ENCODE measurements at regions not wholly inside any gene's neighbourhood (a gene's known extent, or its start where the extent isn't known, plus 50 kb on each side); places are given as distances from the start of the nearest gene placed in this dataset.

GRCh38 chr12:124464062-124464461, 103.3 kb downstream of the NCOR2 start:
- dilution Hi-C loops (cut with HindIII; ENCODE audit: low sequenced_read_pairs, unreplicated experiment): no loop called here

More at GRCh38 chr12:124464062-124464461, 103.3 kb downstream of the NCOR2 start:
- CTCF ChIA-PET: interaction anchor here (0.6 kb wide), 1 partner anchor 422 kb away, joined by 3 read pairs; no protein-coding TSS in a partner anchor
- Histone ChIP-seq H2AK9ac (replicated peaks; ENCODE audit: low read depth, low read length, poor library complexity) (no peak overlapping the region), H2AK5ac (ENCODE audit: low read depth, low read length) (no peak overlapping the region), H3K4ac (ENCODE audit: low read depth, low read length) (no peak overlapping the region), H2BK20ac (ENCODE audit: low read depth, low read length) (no peak overlapping the region), H3K27ac (ENCODE audit: insufficient read depth, low read length) (no peak overlapping the region), H3K9ac (ENCODE audit: low read depth, low read length) (no peak overlapping the region), H3K9me3 (ENCODE audit: control insufficient read depth, insufficient read depth, low read length) (peaks cover 12% of the 10 kb centered on the region), H2BK15ac (ENCODE audit: low read depth, low read length) (no peak overlapping the region), H3K79me1 (ENCODE audit: low read depth in 1 of 2, low read length in 2 of 2) (peaks cover 30 to 72% of the 10 kb centered on the region in 2 experiments), H2BK120ac (ENCODE audit: low read depth, low read length) (no peak overlapping the region), H3K18ac (ENCODE audit: low read depth, low read length) (no peak overlapping the region), H4K91ac (ENCODE audit: insufficient read depth, low read depth, low read length) (no peak overlapping the region), H3K4me3 (ENCODE audit: insufficient read depth, low read depth, low read length) (no peak overlapping the region), H3K23ac (ENCODE audit: low read depth, low read length) (no peak overlapping the region), H4K20me1 (ENCODE audit: insufficient read depth, low read length) (peaks cover 17% of the 10 kb centered on the region), H3K36me3 (ENCODE audit: control insufficient read depth, insufficient read depth, low read length) (peaks cover 58% of the 10 kb centered on the region), H4K8ac (ENCODE audit: low read depth in 2 of 2, low read length in 2 of 2) (no peak overlapping the region), H3K14ac (replicated peaks; ENCODE audit: low read depth, low read length) (no peak overlapping the region), H2BK5ac (ENCODE audit: low read depth, low read length, poor library complexity, severe bottlenecking) (no peak overlapping the region), H3K9me1 (ENCODE audit: insufficient read depth, low read length) (peaks cover 16% of the 10 kb centered on the region), H3K56ac (ENCODE audit: extremely low read depth, insufficient read depth, low read length) (no peak overlapping the region), H3K4me1 (ENCODE audit: control insufficient read depth, insufficient read depth, low read length) (no peaks in the 10 kb centered on the region), H3K4me2 (ENCODE audit: low read depth, low read length) (no peak overlapping the region), H4K5ac (ENCODE audit: low read depth, low read length) (no peak overlapping the region), H3K27me3 (ENCODE audit: control insufficient read depth, insufficient read depth, low read length) (no peaks in the 10 kb centered on the region), H2AFZ (replicated peaks; ENCODE audit: low read length, poor library complexity) (no peak overlapping the region)
- in situ Hi-C loops (cut with MboI; ENCODE audit: low sequenced_read_pairs) (no loop called here), intact Hi-C loops (cut with micrococcal nuclease) (no loop called here)
- ATAC-seq (ENCODE audit: low read depth): peak; percentile 52
- DNase-seq: peak; percentile 23
- TF ChIP-seq BHLHE40 (IDR thresholded peaks at IDR 0.05; ENCODE audit: low read depth, low read length): no peak
- TF ChIP-seq MAZ (IDR thresholded peaks at IDR 0.05; ENCODE audit: borderline replicate concordance, low read depth, low read length): no peak
- TF ChIP-seq FOS (IDR thresholded peaks at IDR 0.05; ENCODE audit: low read depth, low read length): no peak
- no peak for TF ChIP-seq RCOR1 (IDR thresholded peaks at IDR 0.05; ENCODE audit: insufficient replicate concordance, low read length)
- TF ChIP-seq CEBPB (IDR thresholded peaks at IDR 0.05; ENCODE audit: low read depth, low read length): no peak
- no peak for TF ChIP-seq CHD1 (IDR thresholded peaks at IDR 0.05; ENCODE audit: low read depth, low read length)
- TF ChIP-seq ELK1 (IDR thresholded peaks at IDR 0.05; ENCODE audit: borderline replicate concordance, low read depth, low read length): no peak
- no peak for TF ChIP-seq MXI1 (IDR thresholded peaks at IDR 0.05; ENCODE audit: borderline replicate concordance, low read depth, low read length)
- no peak for TF ChIP-seq POLR2A (IDR thresholded peaks at IDR 0.05; ENCODE audit: low read depth, low read length)
- no peak for TF ChIP-seq RFX5 (IDR thresholded peaks at IDR 0.05; ENCODE audit: low read depth, low read length)
- TF ChIP-seq MAFK (IDR thresholded peaks at IDR 0.05; ENCODE audit: low read depth, low read length): no peak
- no peak for TF ChIP-seq SMC3 (IDR thresholded peaks at IDR 0.05; ENCODE audit: low read depth, low read length)
- POLR2A ChIA-PET (ENCODE audit: unreplicated experiment): no interaction called here
- BruUV-seq (replicated peaks): no TSS peak
- 50% methylated on average over 2 of the region's 4 CpGs; no CpG with 5 or more reads in 1 of the 2 experiments for WGBS, 2 experiments (ENCODE audit: extremely low coverage in 2 of 2, insufficient read length in 1 of 2)

Measured in IMR-90 (cell line).